ENCODE measurements at regions not wholly inside any gene's neighbourhood (a gene's known extent, or its start where the extent isn't known, plus 50 kb on each side); places are given as distances from the start of the nearest gene placed in this dataset.

GRCh38 chr5:53239301-53239990 lies 129.9 kb upstream of the MOCS2 start:
- intact Hi-C loops (cut with micrococcal nuclease; ENCODE audit: unreplicated experiment), result no loop called here
- TF ChIP-seq CTCF (conservative IDR thresholded peaks at IDR 0.05; ENCODE audit: low read depth, low read length) (no peak), EZH2 (IDR thresholded peaks at IDR 0.05; ENCODE audit: borderline replicate concordance, low read depth, low read length, poor library complexity, severe bottlenecking) (no peak)
- H3K9me3 ChIP-seq (ENCODE audit: low read depth, low read length, poor library complexity, severe bottlenecking), result no peaks in the 10 kb centered on the region
- H3K4me3 ChIP-seq (ENCODE audit: low read depth, low read length, poor library complexity, severe bottlenecking), result no peak overlapping the region
- no peak overlapping the region for H3K27ac ChIP-seq (ENCODE audit: low read depth, low read length, poor library complexity, severe bottlenecking)
- BruUV-seq (replicated peaks), result no TSS peak
- no peaks in the 10 kb centered on the region for H3K27me3 ChIP-seq (replicated peaks; ENCODE audit: insufficient read depth, low read depth, low read length, poor library complexity)
- ChIA-PET POLR2A (ENCODE audit: low non-redundant PET) (no interaction called here), CTCF (no interaction called here)
- DNase-seq (ENCODE audit: low spot score), result no peak
- no peaks in the 10 kb centered on the region for H3K4me1 ChIP-seq (ENCODE audit: insufficient read depth, low read length, poor library complexity, severe bottlenecking)
- no peaks in the 10 kb centered on the region for H3K36me3 ChIP-seq (ENCODE audit: insufficient read depth, low read length, poor library complexity, severe bottlenecking)

GRCh38 chr5:53240661-53241060 lies 131.1 kb upstream of the MOCS2 start:
- ChIA-PET POLR2A (ENCODE audit: low non-redundant PET) (no interaction called here), CTCF (no interaction called here)
- intact Hi-C loops (cut with micrococcal nuclease; ENCODE audit: unreplicated experiment), result no loop called here
- Histone ChIP-seq H3K27ac (ENCODE audit: low read depth, low read length, poor library complexity, severe bottlenecking) (no peak overlapping the region), H3K27me3 (replicated peaks; ENCODE audit: insufficient read depth, low read depth, low read length, poor library complexity) (no peaks in the 10 kb centered on the region), H3K9me3 (ENCODE audit: low read depth, low read length, poor library complexity, severe bottlenecking) (no peaks in the 10 kb centered on the region), H3K4me3 (ENCODE audit: low read depth, low read length, poor library complexity, severe bottlenecking) (no peak overlapping the region), H3K4me1 (ENCODE audit: insufficient read depth, low read length, poor library complexity, severe bottlenecking) (no peaks in the 10 kb centered on the region), H3K36me3 (ENCODE audit: insufficient read depth, low read length, poor library complexity, severe bottlenecking) (no peaks in the 10 kb centered on the region)
- no peak for TF ChIP-seq CTCF (conservative IDR thresholded peaks at IDR 0.05; ENCODE audit: low read depth, low read length)
- TF ChIP-seq EZH2 (IDR thresholded peaks at IDR 0.05; ENCODE audit: borderline replicate concordance, low read depth, low read length, poor library complexity, severe bottlenecking), result no peak
- DNase-seq (ENCODE audit: low spot score), result no peak
- no TSS peak for BruUV-seq (replicated peaks)

GRCh38 chr5:53241572-53241971 lies 132.0 kb upstream of the MOCS2 start:
- ChIA-PET CTCF (no interaction called here), POLR2A (ENCODE audit: low non-redundant PET) (no interaction called here)
- Histone ChIP-seq H3K4me3 (ENCODE audit: low read depth, low read length, poor library complexity, severe bottlenecking) (no peak overlapping the region), H3K27me3 (replicated peaks; ENCODE audit: insufficient read depth, low read depth, low read length, poor library complexity) (no peaks in the 10 kb centered on the region), H3K9me3 (ENCODE audit: low read depth, low read length, poor library complexity, severe bottlenecking) (no peaks in the 10 kb centered on the region), H3K4me1 (ENCODE audit: insufficient read depth, low read length, poor library complexity, severe bottlenecking) (no peaks in the 10 kb centered on the region), H3K27ac (ENCODE audit: low read depth, low read length, poor library complexity, severe bottlenecking) (no peak overlapping the region), H3K36me3 (ENCODE audit: insufficient read depth, low read length, poor library complexity, severe bottlenecking) (no peaks in the 10 kb centered on the region)
- no peak for DNase-seq (ENCODE audit: low spot score)
- TF ChIP-seq CTCF (conservative IDR thresholded peaks at IDR 0.05; ENCODE audit: low read depth, low read length), result no peak
- no peak for TF ChIP-seq EZH2 (IDR thresholded peaks at IDR 0.05; ENCODE audit: borderline replicate concordance, low read depth, low read length, poor library complexity, severe bottlenecking)
- no TSS peak for BruUV-seq (replicated peaks)
- intact Hi-C loops (cut with micrococcal nuclease; ENCODE audit: unreplicated experiment), result no loop called here
